ENCODE measurements at regions not wholly inside any gene's neighbourhood (a gene's known extent, or its start where the extent isn't known, plus 50 kb on each side); places are given as distances from the start of the nearest gene placed in this dataset.

- Histone ChIP-seq H3K27me3 (ENCODE audit: insufficient read depth, low read length, poor library complexity) (no peaks in the 10 kb centered on the region), H3K4me2 (ENCODE audit: low read length) (no peak overlapping the region), H3K36me3 (ENCODE audit: control insufficient read depth, insufficient read depth, low read length) (no peaks in the 10 kb centered on the region), H3K79me2 (ENCODE audit: control insufficient read depth, insufficient read depth, low read length) (no peaks in the 10 kb centered on the region), H3K4me1 (ENCODE audit: control insufficient read depth, low read depth, low read length) (no peaks in the 10 kb centered on the region), H2BK15ac (replicated peaks; ENCODE audit: low read depth) (no peak overlapping the region), H4K5ac (ENCODE audit: low read length) (no peak overlapping the region), H2BK5ac (ENCODE audit: low read length) (no peak overlapping the region), H3K56ac (ENCODE audit: low read length) (no peak overlapping the region), H3K4me3 (ENCODE audit: low read length) (no peak overlapping the region), H2AK5ac (ENCODE audit: low read length) (no peak overlapping the region), H3K4ac (ENCODE audit: low read depth, low read length) (no peak overlapping the region), H3K27ac (ENCODE audit: low read depth, low read length) (no peak overlapping the region), H2BK120ac (ENCODE audit: low read depth, low read length) (no peak overlapping the region), H3K79me1 (ENCODE audit: low read length) (no peaks in the 10 kb centered on the region), H3K23ac (ENCODE audit: low read length) (no peak overlapping the region), H4K8ac (ENCODE audit: low read depth, low read length) (no peak overlapping the region), H3K18ac (ENCODE audit: low read length) (no peak overlapping the region), H3K9ac (ENCODE audit: low read length) (no peak overlapping the region)
- DNase-seq: no peak
These were observed 216.6 kb downstream of the SEMA6A start for GRCh38 chr5:116358015-116358523.

GRCh38 chr5:116355819-116356601, 218.6 kb downstream of the SEMA6A start:
- H2BK120ac ChIP-seq (ENCODE audit: low read depth, low read length): no peak overlapping the region
- H2BK5ac ChIP-seq (ENCODE audit: low read length): no peak overlapping the region
- no peaks in the 10 kb centered on the region for H3K79me1 ChIP-seq (ENCODE audit: low read length)

GRCh38 chr5:116354699-116355098, 219.9 kb downstream of the SEMA6A start:
- no peak overlapping the region for H3K4me2 ChIP-seq (ENCODE audit: low read length)
- no peak overlapping the region for H3K23ac ChIP-seq (ENCODE audit: low read length)
- H3K9ac ChIP-seq (ENCODE audit: low read length): no peak overlapping the region
- H3K4me1 ChIP-seq (ENCODE audit: control insufficient read depth, low read depth, low read length): no peaks in the 10 kb centered on the region
- H3K56ac ChIP-seq (ENCODE audit: low read length): no peak overlapping the region
- DNase-seq: no peak
- H3K4me3 ChIP-seq (ENCODE audit: low read length): no peak overlapping the region
- H2BK15ac ChIP-seq (replicated peaks; ENCODE audit: low read depth): no peak overlapping the region
- no peaks in the 10 kb centered on the region for H3K27me3 ChIP-seq (ENCODE audit: insufficient read depth, low read length, poor library complexity)
- H4K8ac ChIP-seq (ENCODE audit: low read depth, low read length): no peak overlapping the region
- no peak overlapping the region for H3K18ac ChIP-seq (ENCODE audit: low read length)
- H3K79me1 ChIP-seq (ENCODE audit: low read length): no peaks in the 10 kb centered on the region
- H2BK120ac ChIP-seq (ENCODE audit: low read depth, low read length): no peak overlapping the region
- H3K27ac ChIP-seq (ENCODE audit: low read depth, low read length): no peak overlapping the region
- no peak overlapping the region for H3K4ac ChIP-seq (ENCODE audit: low read depth, low read length)
- no peak overlapping the region for H4K5ac ChIP-seq (ENCODE audit: low read length)
- H2BK5ac ChIP-seq (ENCODE audit: low read length): no peak overlapping the region
- no peak overlapping the region for H2AK5ac ChIP-seq (ENCODE audit: low read length)
- no peaks in the 10 kb centered on the region for H3K36me3 ChIP-seq (ENCODE audit: control insufficient read depth, insufficient read depth, low read length)
- H3K79me2 ChIP-seq (ENCODE audit: control insufficient read depth, insufficient read depth, low read length): no peaks in the 10 kb centered on the region

More at GRCh38 chr5:116355819-116356601, 218.6 kb downstream of the SEMA6A start:
- H3K27me3 ChIP-seq (ENCODE audit: insufficient read depth, low read length, poor library complexity): no peaks in the 10 kb centered on the region
- H3K56ac ChIP-seq (ENCODE audit: low read length): no peak overlapping the region
- H3K9ac ChIP-seq (ENCODE audit: low read length): no peak overlapping the region
- DNase-seq: no peak
- no peak overlapping the region for H3K23ac ChIP-seq (ENCODE audit: low read length)
- H3K4ac ChIP-seq (ENCODE audit: low read depth, low read length): no peak overlapping the region
- no peaks in the 10 kb centered on the region for H3K4me1 ChIP-seq (ENCODE audit: control insufficient read depth, low read depth, low read length)
- no peak overlapping the region for H3K4me3 ChIP-seq (ENCODE audit: low read length)
- H3K4me2 ChIP-seq (ENCODE audit: low read length): no peak overlapping the region
- H2BK15ac ChIP-seq (replicated peaks; ENCODE audit: low read depth): no peak overlapping the region
- H3K36me3 ChIP-seq (ENCODE audit: control insufficient read depth, insufficient read depth, low read length): no peaks in the 10 kb centered on the region
- no CpG with 5 or more reads among the region's 6 CpGs for WGBS (ENCODE audit: extremely low coverage, insufficient coverage, low lambda C conversion rate)
- no peak overlapping the region for H2AK5ac ChIP-seq (ENCODE audit: low read length)
- no peaks in the 10 kb centered on the region for H3K79me2 ChIP-seq (ENCODE audit: control insufficient read depth, insufficient read depth, low read length)
- H4K8ac ChIP-seq (ENCODE audit: low read depth, low read length): no peak overlapping the region
- H4K5ac ChIP-seq (ENCODE audit: low read length): no peak overlapping the region
- no peak overlapping the region for H3K27ac ChIP-seq (ENCODE audit: low read depth, low read length)
- no peak overlapping the region for H3K18ac ChIP-seq (ENCODE audit: low read length)

- Histone ChIP-seq H3K18ac (ENCODE audit: low read length) (no peak overlapping the region), H2BK15ac (replicated peaks; ENCODE audit: low read depth) (no peak overlapping the region), H3K4ac (ENCODE audit: low read depth, low read length) (no peak overlapping the region), H2AK5ac (ENCODE audit: low read length) (no peak overlapping the region), H3K4me3 (ENCODE audit: low read length) (no peak overlapping the region), H3K56ac (ENCODE audit: low read length) (no peak overlapping the region), H2BK5ac (ENCODE audit: low read length) (no peak overlapping the region), H3K23ac (ENCODE audit: low read length) (no peak overlapping the region), H3K27ac (ENCODE audit: low read depth, low read length) (no peak overlapping the region), H3K79me2 (ENCODE audit: control insufficient read depth, insufficient read depth, low read length) (no peaks in the 10 kb centered on the region), H3K4me1 (ENCODE audit: control insufficient read depth, low read depth, low read length) (no peaks in the 10 kb centered on the region), H2BK120ac (ENCODE audit: low read depth, low read length) (no peak overlapping the region), H4K8ac (ENCODE audit: low read depth, low read length) (no peak overlapping the region), H3K27me3 (ENCODE audit: insufficient read depth, low read length, poor library complexity) (no peaks in the 10 kb centered on the region), H3K4me2 (ENCODE audit: low read length) (no peak overlapping the region), H3K9ac (ENCODE audit: low read length) (no peak overlapping the region), H3K36me3 (ENCODE audit: control insufficient read depth, insufficient read depth, low read length) (no peaks in the 10 kb centered on the region), H3K79me1 (ENCODE audit: low read length) (no peaks in the 10 kb centered on the region), H4K5ac (ENCODE audit: low read length) (no peak overlapping the region)
- WGBS (ENCODE audit: extremely low coverage, insufficient coverage, low lambda C conversion rate): no CpG with 5 or more reads among the region's 1 CpG
- DNase-seq: no peak
These were observed 227.0 kb downstream of the SEMA6A start for GRCh38 chr5:116347657-116348056.

- Histone ChIP-seq H3K27ac (ENCODE audit: low read depth, low read length) (no peak overlapping the region), H4K8ac (ENCODE audit: low read depth, low read length) (no peak overlapping the region), H3K9ac (ENCODE audit: low read length) (no peak overlapping the region), H2BK5ac (ENCODE audit: low read length) (no peak overlapping the region), H3K4me3 (ENCODE audit: low read length) (no peak overlapping the region), H3K4me2 (ENCODE audit: low read length) (no peak overlapping the region), H2AK5ac (ENCODE audit: low read length) (no peak overlapping the region), H3K27me3 (ENCODE audit: insufficient read depth, low read length, poor library complexity) (no peaks in the 10 kb centered on the region), H3K18ac (ENCODE audit: low read length) (no peak overlapping the region), H3K79me2 (ENCODE audit: control insufficient read depth, insufficient read depth, low read length) (no peaks in the 10 kb centered on the region), H3K79me1 (ENCODE audit: low read length) (no peaks in the 10 kb centered on the region), H4K5ac (ENCODE audit: low read length) (no peak overlapping the region), H3K4me1 (ENCODE audit: control insufficient read depth, low read depth, low read length) (no peaks in the 10 kb centered on the region), H3K4ac (ENCODE audit: low read depth, low read length) (no peak overlapping the region), H3K23ac (ENCODE audit: low read length) (no peak overlapping the region), H3K36me3 (ENCODE audit: control insufficient read depth, insufficient read depth, low read length) (no peaks in the 10 kb centered on the region), H2BK15ac (replicated peaks; ENCODE audit: low read depth) (no peak overlapping the region), H2BK120ac (ENCODE audit: low read depth, low read length) (no peak overlapping the region), H3K56ac (ENCODE audit: low read length) (no peak overlapping the region)
- peak; percentile 87 for DNase-seq
- no CpG with 5 or more reads among the region's 4 CpGs for WGBS (ENCODE audit: extremely low coverage, insufficient coverage, low lambda C conversion rate)
These were observed 230.7 kb downstream of the SEMA6A start for GRCh38 chr5:116343961-116344360.

Measured in mesendoderm (in vitro differentiated cells).